M059J (cell line): ENCODE measurements at regions not wholly inside any gene's neighbourhood (a gene's known extent, or its start where the extent isn't known, plus 50 kb on each side); places are given as distances from the start of the nearest gene placed in this dataset.
"Not testable (repeated sequence)": the region's sequence is repeated elsewhere in the genome, so short reads cannot be mapped to it uniquely, and the experiment has no call there.

ENCODE experiments used
- DNase-seq: peaks from one replicate; pipeline ENCODE4 v3.0.0-alpha.2; 2012; ENCODE audit warnings: low read depth

DNA sequence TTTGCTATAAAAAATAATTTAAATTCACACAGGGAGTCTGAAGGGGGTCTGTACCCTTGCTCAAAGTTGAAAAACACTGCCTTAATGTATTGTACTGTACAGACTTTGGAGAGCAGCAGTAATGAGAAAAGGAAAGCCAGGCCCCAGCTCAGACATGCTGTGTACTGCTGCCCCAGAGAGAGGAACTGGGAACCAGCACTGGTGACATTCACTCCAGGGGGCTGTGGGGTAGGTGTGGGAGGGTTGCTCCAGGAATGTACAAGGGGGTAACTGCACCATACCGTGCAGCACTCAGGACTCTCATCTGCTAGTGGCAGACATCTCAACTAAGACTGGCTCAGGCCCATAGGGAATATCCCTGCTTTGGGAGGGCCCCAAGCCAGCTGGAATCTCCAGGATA, 146.0 kb upstream of the RMP24 start:
- no peak for DNase-seq

GRCh38 chr18:35827275-35827902, 145.1 kb upstream of the RMP24 start:
- DNase-seq = no peak

- no peak for DNase-seq
Observed at GRCh38 chr18:35827903-35828275, 144.6 kb upstream of the RMP24 start.

DNA sequence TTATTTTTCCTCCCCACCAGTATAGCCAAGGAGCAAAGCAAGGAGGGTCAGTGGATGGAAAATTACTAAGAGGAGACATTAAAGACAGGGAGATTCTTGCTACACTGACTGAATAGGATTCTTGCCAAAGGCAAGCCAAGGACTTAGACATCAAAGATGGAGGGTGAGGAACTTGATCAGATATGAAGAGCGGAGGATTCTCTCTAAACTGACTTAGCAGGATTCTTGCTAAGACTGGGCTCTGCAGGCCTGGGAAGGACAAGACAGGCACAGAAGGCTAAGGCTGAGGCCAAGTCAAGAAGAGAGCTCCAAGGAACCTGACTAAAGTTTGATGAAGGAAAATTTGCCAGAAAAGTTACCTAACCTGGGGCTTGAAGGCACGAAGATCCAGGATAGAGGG, 143.9 kb upstream of the RMP24 start:
- DNase-seq = no peak

GRCh38 chr18:35835366-35835765, 137.1 kb upstream of the RMP24 start:
- DNase-seq = no peak

DNA sequence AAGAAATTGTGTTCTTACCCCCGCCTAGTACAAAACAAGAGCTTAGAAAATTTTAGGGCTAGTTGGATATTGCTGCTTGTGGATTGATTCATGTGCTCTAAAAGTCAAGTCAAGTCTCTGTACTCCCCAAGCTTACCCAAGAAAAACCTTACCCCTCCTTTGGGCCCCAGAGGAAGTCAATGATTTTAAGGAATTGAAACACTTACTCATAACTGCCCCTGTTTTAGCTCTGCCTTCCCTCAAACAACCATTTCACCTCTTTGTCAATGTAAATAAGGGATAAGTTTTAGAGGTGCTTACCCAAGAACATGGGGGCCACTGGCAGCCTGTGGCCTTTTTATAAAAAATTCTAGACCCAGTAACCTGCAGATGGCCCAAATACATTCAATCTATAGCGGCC, 136.6 kb upstream of the RMP24 start:
- DNase-seq = no peak

GRCh38 chr18:35836932-35837331, 135.5 kb upstream of the RMP24 start:
- no peak for DNase-seq

- DNase-seq = no peak
Observed at GRCh38 chr18:35837922-35838496, 134.5 kb upstream of the RMP24 start.

- DNase-seq = no peak
Observed at GRCh38 chr18:35841283-35841682, 131.2 kb upstream of the RMP24 start.

DNA sequence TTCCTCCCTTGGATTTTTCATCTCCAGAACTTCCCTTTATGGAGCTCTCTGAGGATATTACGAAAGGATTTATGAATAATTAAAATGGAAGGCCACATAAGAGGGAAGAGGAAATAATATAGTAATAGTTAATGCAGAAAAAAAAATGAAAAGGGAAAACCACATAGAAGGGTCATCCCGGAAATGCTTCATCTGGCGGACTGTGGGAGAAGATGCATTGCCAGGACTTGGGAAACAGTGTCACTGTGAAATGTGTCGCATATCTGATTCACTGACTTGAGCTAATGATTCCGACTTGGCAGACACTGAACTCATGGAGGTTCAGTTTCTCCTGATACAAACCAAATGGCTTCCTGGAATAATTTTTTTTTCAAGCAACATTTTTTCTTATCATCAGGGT, 129.9 kb upstream of the RMP24 start:
- no peak for DNase-seq

DNA sequence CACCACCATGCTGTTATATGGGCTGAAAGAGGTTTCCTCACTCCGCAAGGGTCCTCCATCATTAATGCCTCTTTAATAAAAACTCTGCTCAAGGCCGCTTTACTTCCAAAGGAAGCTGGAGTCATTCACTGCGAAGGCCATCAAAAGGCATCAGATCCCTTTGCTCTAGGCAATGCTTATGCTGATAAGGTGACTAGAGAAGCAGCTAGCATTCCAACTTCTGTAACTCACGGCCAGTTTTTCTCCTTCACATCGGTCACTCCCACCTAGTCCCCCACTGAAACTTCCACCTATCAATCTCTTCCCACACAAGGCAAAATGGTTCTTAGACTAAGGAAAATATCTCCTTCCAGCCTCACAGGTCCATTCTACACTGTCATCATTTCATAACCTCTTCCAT, 124.2 kb upstream of the RMP24 start:
- not testable (repeated sequence) for DNase-seq

DNA sequence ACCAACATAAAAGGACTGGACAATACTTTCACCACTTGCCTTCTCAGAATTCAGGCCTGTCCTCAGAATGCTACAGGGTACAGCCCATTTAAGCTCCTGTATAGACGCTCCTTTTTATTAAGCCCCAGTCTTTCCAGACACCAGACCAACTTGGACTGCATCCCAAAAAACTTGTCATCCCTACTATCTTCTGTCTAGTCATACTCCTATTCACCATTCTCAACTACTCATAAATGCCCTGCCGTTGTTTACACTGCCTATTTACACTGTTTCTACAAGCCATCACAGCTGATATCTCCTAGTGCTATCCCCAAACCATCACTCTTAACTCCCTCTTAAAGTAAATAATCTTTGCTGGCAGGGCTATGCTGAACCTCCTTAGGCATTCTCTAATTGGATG, 123.2 kb upstream of the RMP24 start:
- not testable (repeated sequence) for DNase-seq

- no peak for DNase-seq
Observed at GRCh38 chr18:35851286-35851970, 121.1 kb upstream of the RMP24 start.

- no peak for DNase-seq
Observed at GRCh38 chr18:35852786-35853185, 119.7 kb upstream of the RMP24 start.

DNA sequence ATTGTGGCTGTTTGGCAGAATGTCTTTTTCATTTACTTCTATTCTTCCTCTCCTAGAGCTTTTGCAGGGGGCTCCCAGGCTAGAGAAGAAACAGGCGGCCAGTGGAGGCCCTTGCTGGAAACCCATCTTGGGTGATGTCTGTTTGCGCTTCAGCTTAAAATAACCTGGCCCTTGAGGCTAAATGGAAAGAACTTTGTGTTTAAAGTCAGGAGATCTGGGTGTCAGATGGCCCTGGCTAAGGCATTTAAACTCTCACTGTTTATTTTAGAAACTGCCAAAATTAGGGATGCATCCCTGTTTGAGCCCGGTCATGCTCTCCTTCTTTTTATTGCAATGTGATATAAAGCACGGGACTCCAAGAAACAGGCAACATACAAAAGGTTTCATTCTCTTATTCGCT, 118.4 kb upstream of the RMP24 start:
- no peak for DNase-seq

DNA sequence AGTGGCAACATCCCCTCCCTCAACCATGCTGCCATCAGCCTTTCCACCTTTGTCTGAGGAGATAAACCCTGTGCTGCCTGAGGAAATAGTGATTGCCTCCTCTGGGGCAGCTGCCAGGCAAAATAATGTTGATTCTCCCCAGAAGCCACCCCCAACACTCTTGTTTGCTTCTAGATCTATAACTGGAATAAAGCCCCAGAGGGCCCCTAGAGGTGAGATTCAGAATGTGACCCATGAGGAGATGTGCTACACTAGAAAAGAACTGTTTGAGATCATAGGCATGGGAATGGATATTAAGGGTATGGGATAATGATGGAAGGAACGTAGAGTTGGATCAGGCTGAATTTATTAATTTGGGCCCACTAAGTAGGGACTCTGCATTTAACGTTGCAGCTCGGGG, 116.3 kb upstream of the RMP24 start:
- DNase-seq = no peak

GRCh38 chr18:35856721-35857120, 115.8 kb upstream of the RMP24 start:
- DNase-seq = not testable (repeated sequence)

DNA sequence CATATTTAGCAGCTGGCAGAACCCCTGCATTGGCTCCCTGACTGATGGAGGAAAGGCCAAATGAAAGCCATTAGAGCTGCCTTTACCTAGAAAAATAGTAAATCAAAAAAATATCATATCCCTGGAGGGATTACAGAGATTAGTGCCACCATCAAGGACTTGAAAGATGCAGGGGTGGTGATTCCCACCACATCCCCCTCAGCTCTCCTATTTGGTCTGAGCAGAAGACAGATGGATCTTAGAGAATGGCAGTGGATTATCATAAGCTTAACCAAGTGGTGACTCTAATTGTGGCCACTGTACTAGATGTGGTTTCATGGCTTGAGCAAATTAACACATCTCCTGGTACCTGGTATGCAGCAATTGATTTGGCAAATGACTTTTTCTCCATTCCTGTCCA, 114.9 kb upstream of the RMP24 start:
- DNase-seq = not testable (repeated sequence)

DNA sequence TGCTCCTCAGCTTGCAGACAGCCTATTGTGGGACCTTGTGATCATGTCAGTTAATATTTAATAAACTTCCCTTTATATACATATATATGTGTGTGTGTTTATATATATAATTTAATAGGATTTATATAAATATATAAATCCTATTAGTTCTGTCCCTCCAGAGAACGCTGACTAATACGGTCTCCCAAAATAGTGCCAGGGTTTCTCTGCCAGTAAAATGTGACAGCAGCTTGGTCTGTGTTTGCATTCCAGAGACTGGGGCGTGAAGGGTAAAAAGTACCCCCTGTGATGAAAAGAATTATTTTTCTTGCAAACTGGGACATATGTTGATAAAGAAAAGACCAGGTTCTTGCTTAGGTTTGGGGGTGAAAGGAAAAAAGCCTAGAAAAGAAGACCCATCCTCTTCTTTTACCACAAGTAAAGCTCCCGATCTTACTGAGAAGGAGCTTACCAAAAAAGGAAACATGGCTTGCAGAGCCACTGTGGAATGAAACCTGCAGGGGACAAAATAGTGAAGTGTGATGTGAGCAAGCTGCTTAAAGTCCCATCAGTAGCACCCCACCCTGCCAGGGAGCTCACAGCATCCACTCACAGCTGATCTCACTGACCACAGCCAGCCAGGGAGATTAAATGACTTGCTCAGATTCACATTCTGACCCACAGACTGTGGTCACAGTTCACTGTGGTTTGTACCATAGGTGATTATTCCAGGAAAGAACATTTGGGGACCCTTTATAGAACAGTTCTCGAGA, 110.9 kb upstream of the RMP24 start:
- no peak for DNase-seq

GRCh38 chr18:35862119-35862640, 110.3 kb upstream of the RMP24 start:
- DNase-seq = no peak

DNA sequence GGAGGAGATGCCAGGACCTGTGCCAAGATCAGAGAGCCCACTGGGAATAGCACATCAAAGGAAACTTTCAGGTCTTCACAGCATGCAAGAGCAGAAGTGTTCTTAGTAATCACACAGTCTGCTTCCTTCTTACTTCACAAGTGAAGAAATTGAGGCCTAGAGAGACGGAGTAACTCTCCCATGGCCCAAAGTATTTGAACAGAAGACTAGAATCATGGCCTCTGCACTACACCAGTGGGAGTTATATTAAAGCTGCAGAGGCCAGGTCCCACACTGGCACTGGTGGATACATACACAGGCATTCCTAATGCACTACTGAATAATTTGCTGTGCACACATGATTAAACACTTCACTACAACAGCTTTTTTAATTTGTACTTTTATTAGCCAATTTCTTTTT, 107.6 kb upstream of the RMP24 start:
- no peak for DNase-seq

DNA sequence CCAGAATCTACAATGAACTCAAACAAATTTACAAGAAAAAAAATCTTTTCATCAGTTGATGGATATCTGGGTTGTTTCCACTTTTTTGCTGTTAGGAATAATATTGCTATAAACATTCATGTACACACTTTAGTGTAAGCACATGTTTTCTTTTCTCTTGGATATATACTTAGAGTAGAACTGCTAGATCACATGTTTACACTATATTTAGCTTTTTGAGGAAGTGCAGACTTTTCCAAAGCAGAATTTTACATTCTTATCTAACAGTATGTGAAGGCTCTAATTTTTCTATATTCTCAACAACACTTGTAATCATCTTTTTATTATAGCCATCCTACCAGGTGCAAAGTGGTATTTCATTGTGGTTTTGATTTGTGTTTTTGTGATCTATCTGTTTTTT, 103.6 kb upstream of the RMP24 start:
- DNase-seq = no peak

DNA sequence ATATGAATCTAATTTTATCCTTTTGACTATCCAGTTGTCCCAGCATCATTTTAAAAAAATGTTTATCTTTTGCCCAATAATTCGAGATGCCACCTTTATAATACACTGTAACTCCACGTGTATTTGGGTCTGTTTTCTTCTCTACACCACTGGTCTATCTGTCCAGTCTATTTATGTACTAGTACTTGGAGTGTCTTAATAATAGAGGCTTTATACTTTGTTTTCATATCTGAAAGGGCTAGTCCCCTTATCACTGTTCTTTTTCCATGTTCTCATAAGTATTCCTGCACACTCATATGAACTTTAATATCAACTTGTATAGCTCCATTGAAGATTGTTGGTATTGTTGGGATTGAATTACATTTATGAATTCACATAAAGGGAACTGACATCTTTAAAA, 101.1 kb upstream of the RMP24 start:
- DNase-seq = no peak
